CD14-positive monocyte (primary cell): ENCODE measurements at regions not wholly inside any gene's neighbourhood (a gene's known extent, or its start where the extent isn't known, plus 50 kb on each side); places are given as distances from the start of the nearest gene placed in this dataset.

Source experiments
- DNase-seq, 3 donors: peaks; one replicate each; pipeline ENCODE4 v3.0.0-alpha.2; 2011 to 2022
- H2AFZ ChIP-seq: 2 replicates; pipeline ENCODE4 v1.6.0; 2012; ENCODE audit warnings: mild to moderate bottlenecking, low read depth, low read length, inconsistent platforms; ENCODE audit not compliant: insufficient read depth, poor library complexity, severe bottlenecking
- H3K27ac ChIP-seq, 2 donors: 1 replicate in 1 of 2; 2 replicates in 1 of 2; pipeline ENCODE4 v1.5.1; 2012 to 2013; ENCODE audit warnings: low read length in 2 of 2, control low read depth in 1 of 2, inconsistent platforms in 1 of 2, low read depth in 1 of 2, mild to moderate bottlenecking in 1 of 2
- H3K27me3 ChIP-seq, 2 donors: one replicate each; pipeline versions ENCODE4 v1.6.0 to v1.6.1; 2011 to 2013; ENCODE audit warnings: low read length in 2 of 2; ENCODE audit not compliant: control insufficient read depth in 2 of 2, insufficient read depth in 2 of 2
- H3K36me3 ChIP-seq, 2 donors: replicated peaks in 1 of 2; 1 replicate in 1 of 2; 2 replicates in 1 of 2; pipeline versions ENCODE4 v1.5.1 to v1.6.1; 2012 to 2013; ENCODE audit warnings: low read length in 2 of 2, control low read depth in 1 of 2, inconsistent platforms in 1 of 2, mild to moderate bottlenecking in 1 of 2; ENCODE audit not compliant: insufficient read depth in 2 of 2, control insufficient read depth in 1 of 2
- H3K4me1 ChIP-seq, 2 donors: 1 replicate in 1 of 2; 2 replicates in 1 of 2; pipeline versions ENCODE4 v1.5.1 to v1.6.1; 2012 to 2013; ENCODE audit warnings: low read length in 2 of 2, control low read depth in 1 of 2, inconsistent platforms in 1 of 2, mild to moderate bottlenecking in 1 of 2, moderate library complexity in 1 of 2; ENCODE audit not compliant: insufficient read depth in 2 of 2, control insufficient read depth in 1 of 2
- H3K4me2 ChIP-seq: replicated peaks from 2 replicates; pipeline ENCODE3; 2012; ENCODE audit warnings: low read length, moderate library complexity, mild to moderate bottlenecking; ENCODE audit not compliant: poor library complexity, severe bottlenecking; ENCODE audit errors: extremely low read depth
- H3K4me3 ChIP-seq, 3 experiments: fragments of 200-600 bp in 1 of 3; sonication (generic) in 1 of 3; replicated peaks in 1 of 3; 1 replicate in 2 of 3; 2 replicates in 1 of 3; pipeline ENCODE4 v1.5.1; 2011 to 2013; ENCODE audit warnings: low read length in 3 of 3, mild to moderate bottlenecking in 3 of 3, control low read depth in 2 of 3, low read depth in 2 of 3, inconsistent platforms in 1 of 3, moderate library complexity in 1 of 3
- H3K79me2 ChIP-seq: 2 replicates; pipeline ENCODE4 v1.6.0; 2012; ENCODE audit warnings: mild to moderate bottlenecking, control low read depth, inconsistent platforms, low read length, moderate library complexity; ENCODE audit not compliant: insufficient read depth
- H3K9ac ChIP-seq: 2 replicates; pipeline ENCODE4 v1.6.0; 2017; ENCODE audit warnings: low read length, mild to moderate bottlenecking; ENCODE audit not compliant: insufficient read depth, poor library complexity, severe bottlenecking
- H3K9me3 ChIP-seq, 2 donors: replicated peaks in 1 of 2; 1 replicate in 1 of 2; 2 replicates in 1 of 2; pipeline versions ENCODE4 v1.5.1 to v1.6.1; 2012 to 2013; ENCODE audit warnings: low read length in 2 of 2, control low read depth in 1 of 2; ENCODE audit not compliant: control insufficient read depth in 1 of 2, insufficient read depth in 1 of 2
- H4K20me1 ChIP-seq: 2 replicates; pipeline ENCODE4 v1.6.0; 2012; ENCODE audit warnings: mild to moderate bottlenecking, low read length, control low read depth, moderate library complexity; ENCODE audit not compliant: insufficient read depth
- H3K27ac Mint-ChIP-seq, 7 donors: one replicate each; pipeline ENCODE4 v1.8.0; 2020; ENCODE audit warnings: mild to moderate bottlenecking in 7 of 7, mixed read lengths in 7 of 7, moderate library complexity in 6 of 7, inconsistent platforms in 2 of 7
- H3K27me3 Mint-ChIP-seq, 3 donors: one replicate each; pipeline ENCODE4 v1.8.0; 2021 to 2022; ENCODE audit warnings: low read depth in 3 of 3, mild to moderate bottlenecking in 3 of 3, mixed read lengths in 3 of 3, moderate library complexity in 3 of 3, inconsistent platforms in 1 of 3
- H3K36me3 Mint-ChIP-seq, 2 donors: one replicate each; pipeline ENCODE4 v1.8.0; 2020; ENCODE audit warnings: mixed read lengths in 2 of 2, inconsistent platforms in 1 of 2, mild to moderate bottlenecking in 1 of 2
- H3K4me1 Mint-ChIP-seq: one replicate; pipeline ENCODE4 v1.8.0; 2020; ENCODE audit warnings: mild to moderate bottlenecking, mixed read lengths
- H3K4me3 Mint-ChIP-seq, 2 donors: one replicate each; pipeline ENCODE4 v1.8.0; 2020; ENCODE audit warnings: mild to moderate bottlenecking in 2 of 2, mixed read lengths in 2 of 2, moderate library complexity in 1 of 2
- H3K9me3 Mint-ChIP-seq, 7 donors: one replicate each; pipeline ENCODE4 v1.8.0; 2020 to 2022; ENCODE audit warnings: mixed read lengths in 7 of 7, mild to moderate bottlenecking in 6 of 7, moderate library complexity in 6 of 7, inconsistent platforms in 2 of 7
- WGBS: methylation state at CpG from one replicate; pipeline ENCODE4 v1.1.5; 2013; ENCODE audit warnings: missing lambda C conversion rate; ENCODE audit not compliant: insufficient coverage; 5-methylcytosine and 5-hydroxymethylcytosine counted together
- intact Hi-C, 2 donors: fragments of 100-400 bp; cut with micrococcal nuclease; formaldehyde crosslinking; loops; one replicate each; pipeline versions ENCODE4 v1.15.0 to v1.15.1; 2023
- TF ChIP-seq, protein P1 (sequence below): fragments of 200-600 bp; IDR thresholded peaks from one replicate; pipeline ENCODE4 v1.8.0; 2022; ENCODE audit warnings: antibody characterized with exemption, mild to moderate bottlenecking

DNA sequence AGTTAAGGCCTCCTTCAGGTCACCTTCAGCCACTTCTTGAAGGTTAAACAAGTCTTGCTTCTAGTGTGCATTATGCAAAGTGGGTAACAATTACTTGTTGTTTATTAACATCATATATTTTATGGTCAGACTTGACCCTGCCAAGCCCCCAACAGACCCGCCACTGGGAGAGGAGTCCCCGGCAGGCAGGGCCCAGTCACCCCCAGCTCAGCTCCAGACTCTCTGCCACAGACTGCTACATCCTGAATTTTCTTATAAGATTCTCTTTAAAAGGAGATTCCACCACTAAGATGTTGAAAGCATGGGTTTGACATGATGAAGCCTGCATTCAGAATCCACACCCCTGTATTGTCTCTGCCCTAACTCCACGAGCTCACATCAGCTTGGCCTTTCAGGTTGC, 174.3 kb upstream of the ARL4C start:
- intact Hi-C loops: no loop called here
- Histone ChIP-seq H3K79me2 (no peaks in the 10 kb centered on the region), H3K36me3 (no peaks in the 10 kb centered on the region), H3K9me3 (peaks cover 0 to 4% of the 10 kb centered on the region in 2 donors), H3K27ac (no peak overlapping the region), H3K4me2 (no peak overlapping the region), H3K9ac (no peak overlapping the region), H3K4me3 (no peak overlapping the region), H4K20me1 (no peaks in the 10 kb centered on the region), H2AFZ (no peak overlapping the region), H3K4me1 (no peaks in the 10 kb centered on the region), H3K27me3 (no peaks in the 10 kb centered on the region)
- no peaks in the 10 kb centered on the region for H3K4me1 Mint-ChIP-seq
- H3K27ac Mint-ChIP-seq: no peak overlapping the region
- H3K9me3 Mint-ChIP-seq: peaks cover 0 to 5% (median 2%) of the 10 kb centered on the region in 7 donors
- TF ChIP-seq, protein P1, sequence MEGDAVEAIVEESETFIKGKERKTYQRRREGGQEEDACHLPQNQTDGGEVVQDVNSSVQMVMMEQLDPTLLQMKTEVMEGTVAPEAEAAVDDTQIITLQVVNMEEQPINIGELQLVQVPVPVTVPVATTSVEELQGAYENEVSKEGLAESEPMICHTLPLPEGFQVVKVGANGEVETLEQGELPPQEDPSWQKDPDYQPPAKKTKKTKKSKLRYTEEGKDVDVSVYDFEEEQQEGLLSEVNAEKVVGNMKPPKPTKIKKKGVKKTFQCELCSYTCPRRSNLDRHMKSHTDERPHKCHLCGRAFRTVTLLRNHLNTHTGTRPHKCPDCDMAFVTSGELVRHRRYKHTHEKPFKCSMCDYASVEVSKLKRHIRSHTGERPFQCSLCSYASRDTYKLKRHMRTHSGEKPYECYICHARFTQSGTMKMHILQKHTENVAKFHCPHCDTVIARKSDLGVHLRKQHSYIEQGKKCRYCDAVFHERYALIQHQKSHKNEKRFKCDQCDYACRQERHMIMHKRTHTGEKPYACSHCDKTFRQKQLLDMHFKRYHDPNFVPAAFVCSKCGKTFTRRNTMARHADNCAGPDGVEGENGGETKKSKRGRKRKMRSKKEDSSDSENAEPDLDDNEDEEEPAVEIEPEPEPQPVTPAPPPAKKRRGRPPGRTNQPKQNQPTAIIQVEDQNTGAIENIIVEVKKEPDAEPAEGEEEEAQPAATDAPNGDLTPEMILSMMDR: no peak
- DNase-seq: no peak
- no peaks in the 10 kb centered on the region for H3K36me3 Mint-ChIP-seq
- WGBS: no CpG with 5 or more reads among the region's 3 CpGs
- H3K4me3 Mint-ChIP-seq: no peak overlapping the region
- H3K27me3 Mint-ChIP-seq: peaks cover 0 to 2% (median 0%) of the 10 kb centered on the region in 3 donors

DNA sequence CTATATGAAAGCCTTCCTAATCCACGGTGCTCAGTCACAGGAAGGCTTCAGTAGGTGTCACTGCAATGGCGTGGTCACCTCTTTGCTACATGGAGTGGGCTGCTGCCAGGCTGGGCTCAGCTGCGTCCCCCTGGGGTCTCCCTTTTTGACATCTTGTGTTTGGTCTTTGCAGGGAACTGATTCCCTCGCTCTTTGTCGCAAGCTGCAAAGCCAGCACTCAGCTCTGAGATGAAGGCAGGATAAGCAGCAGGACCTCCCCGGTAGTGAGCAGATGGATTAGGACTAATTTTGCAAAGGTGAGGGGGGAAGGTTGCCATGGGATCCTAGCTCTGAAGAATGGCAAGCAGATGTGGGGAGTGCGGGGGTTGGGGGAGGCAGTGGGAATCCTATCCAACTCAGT, 173.9 kb upstream of the ARL4C start:
- Histone ChIP-seq H3K27ac (no peak overlapping the region), H3K4me1 (no peaks in the 10 kb centered on the region), H3K4me3 (no peak overlapping the region), H3K79me2 (no peaks in the 10 kb centered on the region), H3K27me3 (no peaks in the 10 kb centered on the region), H3K4me2 (no peak overlapping the region), H3K9me3 (peaks cover 0 to 6% of the 10 kb centered on the region in 2 donors), H3K36me3 (no peaks in the 10 kb centered on the region), H3K9ac (no peak overlapping the region), H4K20me1 (no peaks in the 10 kb centered on the region), H2AFZ (no peak overlapping the region)
- Mint-ChIP-seq H3K9me3 (peaks cover 0 to 6% (median 3%) of the 10 kb centered on the region in 7 donors), H3K4me3 (no peak overlapping the region), H3K36me3 (no peaks in the 10 kb centered on the region), H3K4me1 (no peaks in the 10 kb centered on the region), H3K27me3 (peaks cover 0 to 2% (median 0%) of the 10 kb centered on the region in 3 donors), H3K27ac (no peak overlapping the region)
- 93% methylated on average over 4 of the region's 7 CpGs for WGBS
- DNase-seq: no peak
- intact Hi-C loops: no loop called here
- TF ChIP-seq, protein P1: no peak
